RKO (cell line): ENCODE measurements at regions not wholly inside any gene's neighbourhood (a gene's known extent, or its start where the extent isn't known, plus 50 kb on each side); places are given as distances from the start of the nearest gene placed in this dataset.

Experiments
- DNase-seq: peaks from one replicate; pipeline ENCODE4 v3.0.0-alpha.2; 2016; ENCODE audit warnings: low spot score

GRCh38 chr6:129967427-129967826 lies 51.0 kb upstream of the L3MBTL3 start:
- no peak for DNase-seq

- DNase-seq = no peak
Measured at GRCh38 chr6:129966125-129966524, 52.3 kb upstream of the L3MBTL3 start.

- no peak for DNase-seq
Measured at GRCh38 chr6:129965096-129965495, 53.3 kb upstream of the L3MBTL3 start.

- DNase-seq = no peak
Measured at GRCh38 chr6:129959358-129959930, 58.9 kb upstream of the L3MBTL3 start.

GRCh38 chr6:129957941-129958898 lies 60.2 kb upstream of the L3MBTL3 start:
- DNase-seq = no peak

- no peak for DNase-seq
Measured at GRCh38 chr6:129955584-129955983, 62.8 kb upstream of the L3MBTL3 start.

- DNase-seq = no peak
Measured at GRCh38 chr6:129954749-129955431, 63.5 kb upstream of the L3MBTL3 start.

- DNase-seq = no peak
Measured at GRCh38 chr6:129947797-129948196, 70.6 kb upstream of the L3MBTL3 start.

GRCh38 chr6:129946439-129947140 lies 71.8 kb upstream of the L3MBTL3 start:
- no peak for DNase-seq

GRCh38 chr6:129943637-129944271 lies 74.6 kb upstream of the L3MBTL3 start:
- no peak for DNase-seq

GRCh38 chr6:129940454-129941195 lies 77.8 kb upstream of the L3MBTL3 start:
- DNase-seq = no peak

GRCh38 chr6:129938249-129939020 lies 77.3 kb upstream of the TMEM244 start:
- no peak for DNase-seq

- DNase-seq = peak; percentile 86
Measured at GRCh38 chr6:129936329-129937165, 75.4 kb upstream of the TMEM244 start.

GRCh38 chr6:129932321-129932720 lies 71.2 kb upstream of the TMEM244 start:
- DNase-seq = no peak

- DNase-seq = peak; percentile 36
Measured at GRCh38 chr6:129929433-129929832, 68.3 kb upstream of the TMEM244 start.

- DNase-seq = no peak
Measured at GRCh38 chr6:129923530-129924250, 62.6 kb upstream of the TMEM244 start.

- no peak for DNase-seq
Measured at GRCh38 chr6:129921169-129921817, 60.2 kb upstream of the TMEM244 start.
